GM12875 (cell line): ENCODE measurements at regions not wholly inside any gene's neighbourhood (a gene's known extent, or its start where the extent isn't known, plus 50 kb on each side); places are given as distances from the start of the nearest gene placed in this dataset.
"Not testable (repeated sequence)": the region's sequence is repeated elsewhere in the genome, so short reads cannot be mapped to it uniquely, and the experiment has no call there.

Experiments used
- H3K4me3 ChIP-seq: one replicate; pipeline ENCODE4 v1.5.1; 2011; ENCODE audit warnings: low read depth, low read length, control low read depth
- CTCF ChIP-seq: IDR thresholded peaks from 2 replicates; pipeline ENCODE4 v1.5.1; 2011; ENCODE audit warnings: low read depth, mild to moderate bottlenecking, control low read depth, inconsistent platforms, low read length, moderate library complexity, borderline replicate concordance; ENCODE audit not compliant: insufficient read depth

- no peak for TF ChIP-seq CTCF
- H3K4me3 ChIP-seq: no peak overlapping the region
Measured at GRCh38 chr4:169934794-169935429, 91.3 kb downstream of the MFAP3L start.

- TF ChIP-seq CTCF: no peak
- H3K4me3 ChIP-seq: no peak overlapping the region
Measured at GRCh38 chr4:169933531-169933930, 92.7 kb downstream of the MFAP3L start.

- H3K4me3 ChIP-seq: no peak overlapping the region
- TF ChIP-seq CTCF: no peak
Measured at GRCh38 chr4:169931964-169932363, 94.2 kb downstream of the MFAP3L start.

- not testable (repeated sequence) for H3K4me3 ChIP-seq
Measured at GRCh38 chr4:169930755-169931154, 95.4 kb downstream of the MFAP3L start.

- no peak for TF ChIP-seq CTCF
Measured at GRCh38 chr4:169927280-169927679, 98.9 kb downstream of the MFAP3L start.

GRCh38 chr4:169925678-169926077 lies 100.5 kb downstream of the MFAP3L start:
- TF ChIP-seq CTCF: no peak
- H3K4me3 ChIP-seq: no peak overlapping the region

More at GRCh38 chr4:169927280-169927679, 98.9 kb downstream of the MFAP3L start:
- no peak overlapping the region for H3K4me3 ChIP-seq

GRCh38 chr4:169922632-169923276 lies 103.4 kb downstream of the MFAP3L start:
- H3K4me3 ChIP-seq: no peak overlapping the region
- TF ChIP-seq CTCF: no peak
